Mesothelial cell of epicardium (in vitro differentiated cells): ENCODE measurements at regions not wholly inside any gene's neighbourhood (a gene's known extent, or its start where the extent isn't known, plus 50 kb on each side); places are given as distances from the start of the nearest gene placed in this dataset.

Source experiments
- DNase-seq, 2 experiments: peaks; one replicate each; pipeline ENCODE4 v3.0.0; 2021; ENCODE audit warnings: low spot score in 2 of 2; ENCODE audit not compliant: unreplicated experiment in 2 of 2
- H3K27ac Mint-ChIP-seq: 2 replicates; pipeline ENCODE4 v1.8.0; 2021; ENCODE audit warnings: mixed read lengths
- H3K27me3 Mint-ChIP-seq: 2 replicates; pipeline ENCODE4 v1.8.0; 2021; ENCODE audit warnings: low read depth, mixed read lengths
- H3K36me3 Mint-ChIP-seq: 2 replicates; pipeline ENCODE4 v1.8.0; 2021; ENCODE audit warnings: mixed read lengths
- H3K4me1 Mint-ChIP-seq: 2 replicates; pipeline ENCODE4 v1.8.0; 2021; ENCODE audit warnings: mixed read lengths
- H3K4me3 Mint-ChIP-seq: 2 replicates; pipeline ENCODE4 v1.8.0; 2021; ENCODE audit warnings: mild to moderate bottlenecking, moderate library complexity, mixed read lengths
- H3K9me3 Mint-ChIP-seq: 2 replicates; pipeline ENCODE4 v1.8.0; 2021; ENCODE audit warnings: mixed read lengths
- TF ChIP-seq, protein P1 (sequence below): fragments of 200-600 bp; sonication (generic); IDR thresholded peaks from one replicate; pipeline ENCODE4 v1.5.0; 2021; ENCODE audit warnings: antibody characterized with exemption; ENCODE audit not compliant: unreplicated experiment

GRCh38 chr3:62939707-62940106, 64.5 kb upstream of the CADPS start:
- Mint-ChIP-seq H3K27ac (no peak overlapping the region), H3K36me3 (no peaks in the 10 kb centered on the region), H3K4me3 (no peak overlapping the region), H3K4me1 (no peaks in the 10 kb centered on the region), H3K9me3 (peaks cover 11% of the 10 kb centered on the region), H3K27me3 (peaks cover 6% of the 10 kb centered on the region)
- TF ChIP-seq, protein P1, sequence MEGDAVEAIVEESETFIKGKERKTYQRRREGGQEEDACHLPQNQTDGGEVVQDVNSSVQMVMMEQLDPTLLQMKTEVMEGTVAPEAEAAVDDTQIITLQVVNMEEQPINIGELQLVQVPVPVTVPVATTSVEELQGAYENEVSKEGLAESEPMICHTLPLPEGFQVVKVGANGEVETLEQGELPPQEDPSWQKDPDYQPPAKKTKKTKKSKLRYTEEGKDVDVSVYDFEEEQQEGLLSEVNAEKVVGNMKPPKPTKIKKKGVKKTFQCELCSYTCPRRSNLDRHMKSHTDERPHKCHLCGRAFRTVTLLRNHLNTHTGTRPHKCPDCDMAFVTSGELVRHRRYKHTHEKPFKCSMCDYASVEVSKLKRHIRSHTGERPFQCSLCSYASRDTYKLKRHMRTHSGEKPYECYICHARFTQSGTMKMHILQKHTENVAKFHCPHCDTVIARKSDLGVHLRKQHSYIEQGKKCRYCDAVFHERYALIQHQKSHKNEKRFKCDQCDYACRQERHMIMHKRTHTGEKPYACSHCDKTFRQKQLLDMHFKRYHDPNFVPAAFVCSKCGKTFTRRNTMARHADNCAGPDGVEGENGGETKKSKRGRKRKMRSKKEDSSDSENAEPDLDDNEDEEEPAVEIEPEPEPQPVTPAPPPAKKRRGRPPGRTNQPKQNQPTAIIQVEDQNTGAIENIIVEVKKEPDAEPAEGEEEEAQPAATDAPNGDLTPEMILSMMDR = no peak
- DNase-seq = no peak

DNA sequence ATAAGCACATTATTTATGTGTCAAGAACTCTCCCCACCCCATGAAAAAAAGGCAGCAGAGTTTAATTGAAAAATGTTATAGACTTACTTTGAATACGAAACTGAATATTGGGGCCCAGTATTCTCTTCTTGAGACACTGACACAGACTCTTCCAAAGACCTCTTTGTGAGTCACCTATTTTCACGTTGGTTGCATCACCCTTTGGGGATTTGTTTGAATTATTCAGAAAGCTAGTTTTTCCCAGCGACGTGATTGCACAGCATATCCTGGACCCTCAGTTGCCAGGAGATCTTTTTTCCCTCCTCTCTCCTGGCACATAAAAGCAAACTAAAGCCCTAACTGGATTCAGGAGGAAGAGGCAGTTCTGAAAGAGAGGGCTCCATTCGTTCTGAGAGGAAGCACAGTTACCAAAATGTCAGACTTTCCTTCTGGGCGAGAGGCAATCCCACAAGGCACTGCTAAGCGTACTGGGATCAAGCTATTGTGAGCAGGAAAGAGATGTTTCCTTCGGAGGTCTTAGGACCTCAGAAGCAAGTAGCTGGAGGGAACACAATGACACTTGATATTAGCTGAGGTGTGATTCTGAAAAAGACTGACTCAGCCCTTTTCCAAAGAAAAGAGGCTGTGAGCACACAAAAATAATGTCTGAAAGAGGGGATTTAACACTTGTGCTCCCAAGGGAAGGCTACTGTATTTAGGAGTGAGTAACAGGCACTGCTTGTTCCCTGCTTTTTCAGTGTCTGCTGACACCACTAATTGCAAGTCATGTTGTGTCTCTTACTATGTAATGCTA, 65.8 kb upstream of the CADPS start:
- Mint-ChIP-seq H3K4me1 (no peaks in the 10 kb centered on the region), H3K36me3 (no peaks in the 10 kb centered on the region), H3K27me3 (peaks cover 6% of the 10 kb centered on the region), H3K27ac (peak overlapping the region; percentile 24), H3K4me3 (no peak overlapping the region), H3K9me3 (peaks cover 11% of the 10 kb centered on the region)
- no peak for DNase-seq
- TF ChIP-seq, protein P1 = no peak

- Mint-ChIP-seq H3K27me3 (peaks cover 6% of the 10 kb centered on the region), H3K9me3 (peaks cover 11% of the 10 kb centered on the region), H3K27ac (no peak overlapping the region), H3K36me3 (no peaks in the 10 kb centered on the region), H3K4me3 (no peak overlapping the region), H3K4me1 (no peaks in the 10 kb centered on the region)
- TF ChIP-seq, protein P1 = no peak
- no peak for DNase-seq
Measured at GRCh38 chr3:62942227-62942626, 67.0 kb upstream of the CADPS start.

- Mint-ChIP-seq H3K27me3 (peaks cover 8% of the 10 kb centered on the region), H3K36me3 (no peaks in the 10 kb centered on the region), H3K4me1 (no peaks in the 10 kb centered on the region), H3K9me3 (peaks cover 11% of the 10 kb centered on the region), H3K4me3 (no peak overlapping the region), H3K27ac (no peak overlapping the region)
- TF ChIP-seq, protein P1 = no peak
- no peak for DNase-seq
Measured at GRCh38 chr3:62942764-62943163, 67.5 kb upstream of the CADPS start.

DNA sequence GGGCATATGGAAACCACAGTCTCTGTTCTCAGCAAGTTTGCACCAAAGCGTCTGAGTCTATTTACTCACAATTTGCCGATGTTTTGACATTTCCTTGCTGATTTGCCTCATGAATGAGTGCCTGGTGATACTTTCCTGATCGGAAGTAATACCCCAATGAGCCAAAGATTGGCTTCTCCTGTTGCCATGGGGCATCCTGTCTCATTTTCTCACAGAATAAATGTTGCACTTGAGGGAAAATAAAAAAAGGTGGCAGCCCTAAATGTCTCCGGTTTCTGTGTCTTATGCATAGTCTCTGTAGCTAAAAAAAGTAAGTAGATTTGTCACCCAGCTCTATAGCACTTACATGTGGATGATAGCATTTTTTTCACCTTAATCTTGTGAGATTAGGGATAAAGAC, 73.7 kb upstream of the CADPS start:
- Mint-ChIP-seq H3K27ac (no peak overlapping the region), H3K4me1 (no peaks in the 10 kb centered on the region), H3K9me3 (no peaks in the 10 kb centered on the region), H3K27me3 (peaks cover 12% of the 10 kb centered on the region), H3K4me3 (no peak overlapping the region), H3K36me3 (no peaks in the 10 kb centered on the region)
- TF ChIP-seq, protein P1 = no peak
- no peak for DNase-seq
